GM04503 (cell line): ENCODE measurements at regions not wholly inside any gene's neighbourhood (a gene's known extent, or its start where the extent isn't known, plus 50 kb on each side); places are given as distances from the start of the nearest gene placed in this dataset.
"Not testable (repeated sequence)": the region's sequence is repeated elsewhere in the genome, so short reads cannot be mapped to it uniquely, and the experiment has no call there.

Source experiments
- DNase-seq: peaks from one replicate; pipeline ENCODE4 v3.0.0-alpha.2; 2012; ENCODE audit warnings: low read depth

GRCh38 chr1:79287982-79288381 lies 281.5 kb upstream of the ADGRL4 start:
- DNase-seq: no peak

- no peak for DNase-seq
Measured at GRCh38 chr1:79285667-79286066, 279.1 kb upstream of the ADGRL4 start.

GRCh38 chr1:79283451-79283850 lies 276.9 kb upstream of the ADGRL4 start:
- DNase-seq: no peak

GRCh38 chr1:79281442-79281841 lies 274.9 kb upstream of the ADGRL4 start:
- DNase-seq: no peak

- DNase-seq: no peak
Measured at GRCh38 chr1:79271759-79272158, 265.2 kb upstream of the ADGRL4 start.

- DNase-seq: no peak
Measured at GRCh38 chr1:79264975-79265818, 258.7 kb upstream of the ADGRL4 start.

GRCh38 chr1:79264285-79264684 lies 257.8 kb upstream of the ADGRL4 start:
- DNase-seq: peak; percentile 5

GRCh38 chr1:79262745-79263258 lies 256.3 kb upstream of the ADGRL4 start:
- no peak for DNase-seq

- peak; percentile 24 for DNase-seq
Measured at GRCh38 chr1:79259390-79260336, 253.1 kb upstream of the ADGRL4 start.

- DNase-seq: no peak
Measured at GRCh38 chr1:79255421-79255820, 248.9 kb upstream of the ADGRL4 start.

GRCh38 chr1:79252598-79252997 lies 246.1 kb upstream of the ADGRL4 start:
- no peak for DNase-seq

- DNase-seq: no peak
Measured at GRCh38 chr1:79239840-79240239, 233.3 kb upstream of the ADGRL4 start.

GRCh38 chr1:79235301-79236002 lies 228.9 kb upstream of the ADGRL4 start:
- DNase-seq: no peak

GRCh38 chr1:79232818-79233217 lies 226.3 kb upstream of the ADGRL4 start:
- no peak for DNase-seq

GRCh38 chr1:79230751-79231150 lies 224.2 kb upstream of the ADGRL4 start:
- not testable (repeated sequence) for DNase-seq

GRCh38 chr1:79226963-79227362 lies 220.4 kb upstream of the ADGRL4 start:
- no peak for DNase-seq

GRCh38 chr1:79224537-79224936 lies 218.0 kb upstream of the ADGRL4 start:
- DNase-seq: no peak

- DNase-seq: no peak
Measured at GRCh38 chr1:79220509-79220908, 214.0 kb upstream of the ADGRL4 start.

GRCh38 chr1:79215311-79215710 lies 208.8 kb upstream of the ADGRL4 start:
- DNase-seq: no peak

GRCh38 chr1:79207786-79208185 lies 201.3 kb upstream of the ADGRL4 start:
- no peak for DNase-seq

- DNase-seq: no peak
Measured at GRCh38 chr1:79207331-79207730, 200.8 kb upstream of the ADGRL4 start.
